Limb (tissue), 2 donors: ENCODE measurements at regions not wholly inside any gene's neighbourhood (a gene's known extent, or its start where the extent isn't known, plus 50 kb on each side); places are given as distances from the start of the nearest gene placed in this dataset.

Experiments
- DNase-seq, 2 donors: peaks; one replicate each; pipeline ENCODE4 v3.0.0-alpha.2; 2016; ENCODE audit errors: extremely low spot score in 2 of 2

GRCh38 chr1:78797108-78797781 is 147.6 kb downstream of the IFI44 start:
- DNase-seq: no peak

- no peak for DNase-seq
These were observed 150.3 kb downstream of the IFI44 start for GRCh38 chr1:78799926-78800325.

GRCh38 chr1:78814176-78814575 is 164.5 kb downstream of the IFI44 start:
- no peak for DNase-seq

GRCh38 chr1:78825561-78825960 is 175.9 kb downstream of the IFI44 start:
- no peak for DNase-seq

GRCh38 chr1:78829644-78830043 is 176.9 kb downstream of the ADGRL4 start:
- DNase-seq: no peak

- no peak for DNase-seq
These were observed 176.2 kb downstream of the ADGRL4 start for GRCh38 chr1:78830321-78830720.

- peak in 1 of 2 donors; percentile 36 for DNase-seq
These were observed 174.7 kb downstream of the ADGRL4 start for GRCh38 chr1:78831731-78832360.

- no peak for DNase-seq
These were observed 173.0 kb downstream of the ADGRL4 start for GRCh38 chr1:78833491-78833890.

GRCh38 chr1:78834201-78834741 is 172.3 kb downstream of the ADGRL4 start:
- DNase-seq: no peak

- no peak for DNase-seq
These were observed 169.8 kb downstream of the ADGRL4 start for GRCh38 chr1:78836726-78837125.

- peak in 1 of 2 donors; percentile 52 for DNase-seq
These were observed 166.7 kb downstream of the ADGRL4 start for GRCh38 chr1:78839704-78840277.
